ENCODE measurements at regions not wholly inside any gene's neighbourhood (a gene's known extent, or its start where the extent isn't known, plus 50 kb on each side); places are given as distances from the start of the nearest gene placed in this dataset.

DNA sequence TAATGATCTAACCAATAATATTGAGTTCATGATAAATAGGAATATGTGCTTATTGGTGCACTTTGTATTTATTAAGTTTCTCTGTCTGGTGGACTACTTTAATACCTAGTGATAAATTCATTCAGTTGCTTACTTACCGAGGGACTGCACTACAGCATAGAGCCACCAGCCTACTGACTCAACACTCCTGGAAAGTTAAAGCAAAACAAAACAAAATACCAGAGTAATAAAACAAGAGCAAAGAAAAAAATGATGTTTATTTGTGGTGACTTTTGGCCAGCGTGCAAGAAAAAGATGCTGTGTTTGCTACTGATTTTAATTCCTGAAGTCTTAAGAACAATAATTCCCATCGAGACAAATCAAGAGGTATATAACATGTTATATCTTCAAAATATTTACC, 586.3 kb downstream of the PLA2G4A start:
- no peak for DNase-seq (ENCODE audit: low spot score)

DNA sequence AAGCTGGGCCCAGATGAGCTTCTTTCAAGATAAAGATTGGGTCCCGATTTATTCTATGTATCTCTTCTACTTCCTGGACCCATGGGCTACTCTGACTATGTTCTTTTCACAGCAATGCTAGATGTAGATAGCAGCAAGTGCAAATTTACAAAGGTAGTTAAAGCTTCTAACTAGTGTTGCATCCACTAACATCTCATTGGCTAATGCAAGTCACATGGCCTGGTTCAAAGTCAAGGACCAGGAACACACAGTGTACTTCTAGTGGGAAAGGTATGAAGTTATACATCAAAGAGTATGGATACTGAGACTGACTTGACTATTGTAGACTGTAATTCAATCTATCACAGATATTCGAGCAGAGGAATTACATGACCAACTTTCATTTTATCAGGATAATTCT, 588.8 kb downstream of the PLA2G4A start:
- no peak for DNase-seq (ENCODE audit: low spot score)

DNA sequence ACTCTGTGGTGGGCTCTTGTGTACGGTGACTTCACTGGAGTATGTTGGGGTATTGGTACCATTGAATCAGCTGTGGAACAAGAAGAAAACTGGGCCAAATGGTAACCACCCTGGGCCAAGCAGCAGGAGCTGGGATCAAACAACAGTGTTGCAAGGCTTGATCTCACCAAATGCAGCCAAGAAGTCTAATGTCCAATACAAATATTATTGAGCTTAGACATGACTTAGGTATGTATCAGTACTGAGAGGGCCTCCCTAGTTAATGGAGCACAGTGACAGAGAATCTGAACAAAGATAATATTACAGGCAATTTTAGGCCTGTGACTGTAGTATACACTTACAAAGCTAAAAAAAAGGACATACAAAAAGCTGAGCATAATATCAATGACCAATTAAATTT, 604.8 kb downstream of the PLA2G4A start:
- DNase-seq (ENCODE audit: low spot score) = no peak

DNA sequence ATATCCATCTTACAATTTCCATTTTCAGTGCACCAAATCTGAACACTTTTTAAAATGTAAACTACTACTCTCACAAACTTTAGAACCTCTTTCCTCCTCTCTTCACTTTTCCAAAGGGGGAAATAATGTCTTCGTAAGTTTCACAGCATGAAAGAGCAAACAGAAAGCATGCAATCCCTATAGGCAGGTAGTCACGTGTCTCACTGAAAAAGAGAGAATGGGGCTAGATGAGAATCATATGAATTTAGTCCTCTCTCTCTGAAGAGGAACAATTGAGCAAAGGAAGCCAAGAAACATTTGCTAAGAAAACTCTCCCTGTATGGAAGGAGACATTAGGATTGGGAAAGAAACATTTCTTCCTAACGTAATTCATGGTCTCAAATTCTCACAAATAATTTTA, 613.9 kb downstream of the PLA2G4A start:
- DNase-seq (ENCODE audit: low spot score) = no peak

DNA sequence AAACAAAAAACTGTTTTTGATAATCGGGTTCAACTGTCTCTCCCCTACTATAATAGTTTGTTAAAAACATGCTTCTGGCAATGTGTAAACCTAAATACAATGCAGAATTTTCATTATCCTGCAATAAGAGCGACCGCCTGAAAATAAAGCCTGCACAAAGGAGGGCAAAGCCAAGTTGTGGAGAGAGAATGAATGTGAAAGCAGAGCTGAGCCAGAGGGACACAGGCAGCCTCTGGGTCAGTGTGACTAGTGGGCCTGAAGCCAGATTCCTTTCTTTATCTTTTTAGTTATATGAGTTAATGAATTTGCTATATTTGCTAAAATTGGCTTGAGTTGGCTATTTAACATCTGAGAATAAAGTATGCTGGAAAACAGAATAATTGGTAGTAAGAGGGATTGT, 615.2 kb downstream of the PLA2G4A start:
- DNase-seq (ENCODE audit: low spot score) = no peak

DNA sequence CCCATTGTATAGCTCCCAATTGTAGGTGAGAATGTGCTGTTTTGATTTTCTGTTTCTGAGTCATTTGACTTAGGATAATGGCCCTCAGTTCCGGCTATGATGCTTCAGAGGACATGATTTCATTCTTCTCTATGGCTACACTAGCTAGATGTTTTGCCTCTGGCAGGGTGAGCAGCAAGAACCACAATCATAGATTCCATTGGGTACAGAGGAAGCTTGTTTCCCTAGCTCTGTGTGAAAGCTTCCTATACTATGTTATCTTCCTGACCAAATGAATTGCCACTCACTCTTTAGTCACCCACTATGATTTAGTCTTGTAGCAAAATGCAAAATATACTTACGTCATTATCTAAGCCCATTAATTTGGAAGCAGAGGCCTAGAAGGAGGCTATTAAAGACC, 616.3 kb downstream of the PLA2G4A start:
- DNase-seq (ENCODE audit: low spot score) = no peak

DNA sequence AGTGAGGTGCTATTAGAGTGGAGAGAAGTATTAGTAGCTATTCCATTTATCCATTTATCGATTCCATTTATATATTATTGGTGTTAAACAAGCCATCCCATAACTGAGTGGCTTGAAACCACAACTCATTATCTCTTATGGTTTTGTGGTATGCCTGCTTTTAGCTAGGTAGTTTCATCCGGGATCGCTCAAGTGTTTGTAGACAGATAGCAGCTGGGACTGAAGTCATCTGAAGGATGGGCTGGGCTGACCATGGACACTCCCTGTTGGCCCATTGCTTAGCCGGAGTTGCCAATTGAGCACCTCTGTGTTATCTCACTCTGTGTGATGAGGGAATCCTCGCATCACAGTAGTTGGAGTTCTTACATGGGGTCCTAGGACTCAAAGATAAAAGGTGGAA, 622.5 kb downstream of the PLA2G4A start:
- no peak for DNase-seq (ENCODE audit: low spot score)

DNA sequence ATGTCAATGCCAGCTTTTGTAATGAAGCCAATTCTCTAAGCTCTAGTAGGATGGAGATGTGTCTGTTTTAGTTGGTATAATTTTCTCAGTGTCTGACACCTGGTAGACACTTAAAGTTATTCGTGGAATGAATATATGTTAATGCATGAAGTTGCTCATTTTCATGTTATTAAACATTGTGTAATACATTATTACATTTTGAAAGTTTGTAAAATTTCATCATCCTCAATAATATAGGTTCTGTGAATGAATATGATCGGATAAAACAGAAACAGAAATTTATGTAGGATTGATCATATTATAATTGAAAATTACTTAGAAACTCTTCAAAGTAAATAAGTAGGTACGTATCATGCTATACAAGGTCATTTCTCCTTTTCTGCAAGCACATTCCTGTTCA, 625.3 kb downstream of the PLA2G4A start:
- no peak for DNase-seq (ENCODE audit: low spot score)

DNA sequence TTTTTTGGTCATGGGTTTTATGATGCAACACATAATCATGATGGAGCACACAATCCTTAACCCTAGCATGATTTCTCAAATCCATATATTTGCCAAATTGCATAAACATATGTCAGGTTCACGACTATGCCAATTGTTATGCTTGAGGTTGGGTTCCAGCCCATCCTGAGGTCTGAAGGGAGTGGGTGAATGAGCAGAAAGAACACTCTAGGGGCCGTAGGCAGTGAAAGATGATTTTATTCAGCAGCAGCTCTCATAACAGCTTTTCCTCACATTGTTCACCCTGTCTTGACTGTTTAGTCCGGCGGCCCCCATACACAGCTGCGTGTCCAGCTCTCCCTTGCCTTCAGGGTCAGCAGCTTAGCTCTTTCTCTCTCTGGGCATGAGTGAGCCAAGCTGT, 627.7 kb downstream of the PLA2G4A start:
- DNase-seq (ENCODE audit: low spot score) = no peak

DNA sequence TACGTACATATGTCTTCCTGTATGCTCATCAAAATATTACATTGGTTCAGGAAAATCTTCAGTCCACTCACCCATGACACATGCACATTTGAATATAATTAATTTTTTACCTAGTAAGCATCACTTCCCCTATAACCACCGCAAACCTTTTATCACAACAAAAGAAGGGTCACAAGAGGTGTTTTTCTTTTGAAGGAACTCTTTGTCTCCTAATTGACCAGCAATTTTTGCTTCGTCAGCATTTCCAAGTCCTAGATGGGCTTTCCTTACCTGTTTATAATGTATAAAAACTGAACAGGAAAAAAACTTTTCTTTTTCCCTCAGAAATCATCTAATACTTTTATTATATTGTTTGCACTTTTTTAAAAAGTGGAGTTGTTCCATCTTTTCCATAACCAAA, 631.3 kb downstream of the PLA2G4A start:
- no peak for DNase-seq (ENCODE audit: low spot score)

DNA sequence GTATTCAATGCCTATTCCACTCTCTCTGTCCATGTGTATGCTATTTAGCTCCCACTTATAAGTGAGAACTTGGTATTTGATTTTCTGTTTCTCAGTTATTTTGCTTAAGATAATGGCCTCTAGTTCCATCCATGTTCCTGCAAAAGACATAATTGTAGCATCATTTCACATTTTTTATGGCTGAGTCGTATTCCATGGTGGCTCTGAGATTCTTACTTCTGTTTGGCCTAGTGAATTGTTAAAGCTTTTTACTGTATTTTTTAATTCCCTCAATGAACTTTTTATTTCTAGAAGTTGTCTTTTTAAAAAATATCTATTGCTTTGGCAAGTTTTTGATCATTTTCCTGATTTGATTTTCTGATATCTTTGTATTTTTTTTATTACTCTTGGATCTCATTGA, 635.6 kb downstream of the PLA2G4A start:
- no peak for DNase-seq (ENCODE audit: low spot score)

DNA sequence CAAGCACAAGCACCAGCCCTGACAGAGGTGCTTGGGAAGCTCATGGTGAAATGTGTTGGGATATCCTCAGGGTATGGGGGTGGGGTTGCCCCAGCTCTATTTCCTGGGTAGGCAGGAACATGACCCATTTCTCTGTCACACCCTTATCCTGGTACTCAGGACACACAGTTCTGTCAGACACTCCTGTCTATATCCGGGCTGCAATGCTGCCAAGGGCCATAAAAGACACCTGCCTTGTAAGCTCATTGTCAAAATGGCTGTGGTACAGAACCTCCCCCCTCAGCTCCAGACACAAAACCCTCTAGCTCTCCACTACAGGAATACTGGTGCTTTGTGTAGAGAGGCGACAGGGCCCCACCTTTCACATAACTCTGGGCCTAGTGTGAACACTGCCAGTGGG, 636.7 kb downstream of the PLA2G4A start:
- DNase-seq (ENCODE audit: low spot score) = no peak

DNA sequence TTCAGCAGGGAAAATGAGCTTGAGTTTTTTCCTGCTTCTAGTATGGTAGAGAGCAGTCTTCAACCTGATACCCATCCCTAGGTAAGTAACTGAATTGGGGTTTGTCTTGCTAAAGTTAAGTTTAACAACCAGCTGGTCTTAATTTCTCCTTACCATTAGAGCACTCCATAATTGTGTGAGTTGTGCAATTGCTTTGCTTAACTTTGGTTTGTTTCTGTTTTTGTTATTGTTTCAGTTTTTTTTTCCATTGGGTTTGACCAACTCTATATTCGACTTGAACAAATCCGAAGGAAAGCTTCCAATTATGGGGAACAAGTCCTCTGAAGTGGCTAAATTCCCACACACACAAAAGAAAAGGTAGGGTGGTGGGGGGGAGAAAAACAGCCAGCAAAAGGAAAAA, 641.1 kb downstream of the PLA2G4A start:
- no peak for DNase-seq (ENCODE audit: low spot score)

DNA sequence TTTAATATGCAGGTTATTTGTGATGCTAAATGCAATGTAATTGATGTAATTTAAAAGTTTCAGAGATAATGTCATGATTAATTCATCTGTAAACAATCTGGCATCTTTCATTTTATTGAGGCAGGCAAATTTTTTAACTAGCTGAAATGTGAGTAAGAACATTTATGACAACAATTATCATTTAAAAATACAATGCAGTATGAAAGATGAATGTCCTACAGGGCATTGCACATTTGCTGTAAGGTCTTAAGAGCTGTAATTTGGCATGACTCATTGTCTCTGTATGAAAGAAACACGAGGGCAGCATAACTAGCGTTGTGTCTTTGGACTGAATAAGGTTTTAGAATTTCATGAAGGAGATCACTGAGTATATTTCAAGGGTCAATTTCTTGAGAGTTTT, 642.8 kb downstream of the PLA2G4A start:
- no peak for DNase-seq (ENCODE audit: low spot score)

DNA sequence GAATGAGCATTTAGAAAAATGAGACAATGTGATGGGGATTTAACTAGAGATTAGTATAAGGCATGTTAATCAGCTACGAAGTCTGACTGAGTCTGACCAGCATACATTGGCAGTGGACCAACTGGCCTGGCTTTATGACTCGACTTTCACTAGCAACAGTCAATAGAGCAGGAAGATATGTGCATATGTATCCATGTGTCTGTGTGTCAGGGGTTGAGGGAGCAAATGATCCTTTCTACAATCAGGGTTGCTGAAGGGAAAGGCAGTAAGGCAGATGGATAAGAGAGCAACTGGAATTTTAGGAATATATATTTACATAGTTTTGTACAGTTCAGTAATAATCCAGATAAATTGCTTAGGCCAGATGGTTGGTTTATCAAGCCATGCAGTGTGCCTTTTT, 645.6 kb downstream of the PLA2G4A start:
- DNase-seq (ENCODE audit: low spot score) = no peak

DNA sequence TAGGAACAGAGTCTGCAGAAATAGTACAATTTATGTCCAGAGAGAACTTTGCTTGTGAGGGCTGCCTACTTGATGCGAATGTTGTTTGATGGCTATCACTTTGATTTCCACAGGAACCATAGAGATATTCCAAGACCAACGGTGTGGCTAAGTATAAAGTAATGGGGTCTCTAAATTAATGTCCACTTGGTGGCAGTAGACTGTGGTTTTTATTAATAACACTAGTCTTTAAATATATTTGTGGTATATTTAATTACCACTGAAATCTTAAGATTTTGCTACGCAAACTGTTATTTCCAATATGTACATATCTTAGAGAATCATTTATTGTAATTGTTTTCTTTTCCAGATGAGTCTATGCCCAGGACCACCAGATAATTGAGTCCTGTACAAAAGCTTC, 647.9 kb downstream of the PLA2G4A start:
- DNase-seq (ENCODE audit: low spot score) = no peak

DNA sequence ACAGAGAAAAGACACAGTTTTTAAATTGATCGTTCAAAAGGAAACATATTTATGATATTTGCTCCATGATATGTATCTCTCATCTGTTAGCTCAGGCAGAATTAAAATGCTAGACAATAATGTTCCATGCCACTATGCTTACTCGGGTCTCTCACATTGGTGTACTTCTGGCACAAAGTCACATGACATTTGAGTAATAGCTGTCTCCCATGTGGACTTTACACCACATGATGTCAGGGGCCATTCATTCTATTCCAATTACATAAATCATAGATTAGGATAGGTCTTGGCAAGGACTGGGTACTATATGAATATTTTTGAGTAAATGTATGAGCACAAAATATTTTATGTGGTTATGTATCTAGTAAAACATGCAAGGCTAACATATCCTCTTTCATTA, 648.4 kb downstream of the PLA2G4A start:
- no peak for DNase-seq (ENCODE audit: low spot score)

DNA sequence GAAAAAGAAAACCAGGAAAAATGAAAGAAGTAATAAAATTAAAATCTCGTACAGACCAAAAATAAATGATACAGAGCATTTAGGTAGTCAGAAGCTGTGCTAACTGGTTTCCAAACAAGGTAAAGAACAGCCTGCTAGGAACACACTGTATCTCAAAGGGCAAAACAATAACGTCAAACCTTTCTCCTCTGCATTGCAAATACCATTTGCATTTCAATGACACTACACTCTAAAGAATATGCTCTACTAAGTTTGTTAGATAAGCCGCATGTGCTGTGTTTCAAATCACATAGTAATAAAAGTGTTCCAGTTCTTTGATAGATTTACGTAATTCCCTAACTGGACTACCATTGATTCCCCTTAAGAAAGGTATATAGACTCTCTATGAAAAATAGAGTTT, 648.8 kb downstream of the PLA2G4A start:
- no peak for DNase-seq (ENCODE audit: low spot score)

DNA sequence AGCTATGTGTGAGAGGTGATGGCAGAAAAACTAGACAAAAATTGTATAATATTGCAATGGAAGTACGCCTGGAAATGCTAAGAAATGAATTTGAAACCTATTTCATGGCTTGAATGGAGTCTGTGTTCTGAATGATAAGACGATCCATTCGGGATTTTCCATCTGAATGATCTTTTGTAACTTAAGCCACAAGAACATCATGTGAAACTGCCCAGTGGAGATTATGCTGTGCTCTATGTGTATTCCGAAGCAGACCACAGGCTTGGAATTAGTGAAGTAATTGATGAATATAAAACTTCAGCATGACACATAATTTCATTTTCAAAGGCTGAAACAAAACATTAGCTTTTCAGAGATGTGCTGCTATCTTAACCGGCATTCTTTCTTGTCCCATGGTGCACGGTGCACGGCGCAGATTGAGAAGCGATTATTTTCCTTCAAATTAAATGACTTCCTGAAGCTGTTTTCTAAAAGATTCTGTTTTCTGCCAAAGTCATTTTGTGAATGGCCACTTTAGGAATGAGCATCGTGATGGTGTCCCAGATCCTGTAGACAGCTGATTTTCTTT, 652.9 kb downstream of the PLA2G4A start:
- no peak for DNase-seq (ENCODE audit: low spot score)

DNA sequence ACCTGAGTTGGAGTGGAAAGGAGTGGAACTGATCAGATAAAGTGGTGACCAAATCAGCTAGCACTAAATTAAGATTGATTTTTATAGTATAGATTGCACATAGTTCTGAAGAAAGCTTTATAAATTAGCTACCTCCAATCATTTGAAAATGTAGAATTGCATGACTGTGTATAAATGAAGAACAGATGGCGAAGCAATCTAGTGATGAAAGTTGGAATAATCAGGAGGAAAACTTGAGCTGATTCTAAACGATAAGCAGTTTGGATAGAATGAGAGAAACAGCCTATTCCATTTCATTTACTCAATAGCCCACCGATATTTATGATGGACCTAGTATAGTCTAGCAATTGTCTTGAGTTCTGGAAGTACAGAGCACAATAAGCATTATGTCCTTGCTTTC, 661.5 kb downstream of the PLA2G4A start:
- DNase-seq (ENCODE audit: low spot score) = no peak

DNA sequence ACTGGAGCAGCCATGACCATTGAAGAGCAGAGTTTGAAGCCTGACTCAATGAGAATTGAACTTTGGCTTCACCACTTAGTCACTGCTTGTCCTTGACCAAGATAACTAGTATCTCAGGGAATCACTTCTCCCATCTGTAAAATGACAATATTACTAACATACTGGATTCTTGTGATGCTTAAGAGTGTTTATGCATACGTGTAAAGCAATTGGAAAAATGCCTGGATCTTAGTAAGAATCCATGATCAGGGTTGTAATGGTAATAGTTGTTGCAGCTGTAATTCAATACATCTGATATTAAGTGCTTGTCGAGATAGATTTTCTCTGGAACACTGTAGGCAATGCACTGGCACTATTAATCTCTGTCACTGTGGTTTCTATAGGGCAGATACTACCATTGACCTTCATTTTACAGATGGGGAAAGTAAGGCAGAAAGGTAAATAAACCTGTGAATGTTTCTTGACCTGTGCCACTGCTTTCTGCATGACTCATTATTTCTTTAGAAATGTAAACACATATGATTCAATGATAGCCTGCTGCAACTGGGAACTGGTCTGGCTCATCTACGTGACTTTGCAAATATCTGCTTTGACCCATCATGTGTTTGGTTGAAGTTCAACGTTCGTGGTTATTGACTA, 662.5 kb downstream of the PLA2G4A start:
- DNase-seq (ENCODE audit: low spot score) = no peak

DNA sequence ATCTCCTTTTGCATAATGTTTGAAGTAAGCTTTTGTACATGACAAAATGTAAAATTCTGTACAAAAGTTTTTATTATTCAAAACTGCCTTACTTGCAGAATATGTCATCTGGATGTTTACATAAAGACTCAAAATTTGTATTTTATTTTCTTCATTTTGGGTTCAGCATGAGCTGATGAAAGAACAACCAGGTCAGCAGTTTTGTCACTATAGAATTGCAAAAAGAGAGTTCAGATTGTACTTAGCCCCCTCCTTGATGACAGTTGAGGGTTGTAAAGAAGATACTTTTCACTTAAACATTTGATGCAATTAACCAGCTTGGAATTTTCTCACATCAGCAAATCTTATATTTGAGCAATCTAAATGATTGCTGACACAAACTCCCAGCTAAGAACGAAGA, 669.3 kb downstream of the PLA2G4A start:
- no peak for DNase-seq (ENCODE audit: low spot score)

DNA sequence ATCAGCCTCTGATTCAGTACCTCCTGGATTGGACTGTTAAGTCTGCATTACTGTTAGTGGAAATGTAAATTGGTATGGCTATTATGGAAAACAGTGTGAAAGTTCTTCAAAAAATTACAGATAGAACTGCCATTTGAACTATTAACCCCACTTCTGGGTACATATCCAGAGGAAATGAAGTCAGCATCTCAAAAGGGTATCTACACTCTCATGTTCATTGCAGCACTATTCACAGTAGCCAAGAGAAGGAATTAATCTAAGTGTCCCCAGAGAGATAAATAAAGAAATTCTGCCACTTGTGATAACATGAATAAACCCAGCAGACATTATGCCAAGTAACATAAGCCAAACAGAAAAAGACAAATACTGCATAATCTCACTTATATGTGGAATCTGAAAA, 676.0 kb downstream of the PLA2G4A start:
- DNase-seq (ENCODE audit: low spot score) = no peak

DNA sequence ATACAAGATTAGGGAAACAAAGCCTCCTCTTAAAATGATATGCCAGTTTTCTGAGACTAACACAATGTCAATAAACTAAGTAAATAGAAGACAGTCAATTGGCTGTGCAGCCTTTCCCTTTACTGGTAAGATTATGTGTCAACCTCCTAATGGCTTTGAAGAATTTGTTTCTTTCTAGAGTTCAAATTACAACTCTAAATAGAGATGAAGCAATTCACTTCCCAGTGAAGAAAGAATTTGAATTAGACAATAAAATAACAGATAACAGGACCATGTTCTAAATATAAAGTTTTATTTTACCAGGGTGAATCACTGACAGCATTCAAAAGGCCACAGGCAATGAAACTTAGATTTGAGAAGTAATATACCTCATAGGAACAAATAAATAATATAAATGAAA, 680.3 kb downstream of the PLA2G4A start:
- no peak for DNase-seq (ENCODE audit: low spot score)

Measured in mesenteric fat pad (tissue), 1 donor.